KMS-11 (cell line): ENCODE measurements at regions not wholly inside any gene's neighbourhood (a gene's known extent, or its start where the extent isn't known, plus 50 kb on each side); places are given as distances from the start of the nearest gene placed in this dataset.

Source experiments
- H2AFZ ChIP-seq: fragments of 200-600 bp; sonication (generic); 2 replicates; pipeline ENCODE4 v1.6.1; 2016; ENCODE audit warnings: antibody characterized with exemption, mixed run types, low read depth
- H3K27ac ChIP-seq: fragments of 200-600 bp; sonication (generic); 2 replicates; pipeline ENCODE4 v1.6.1; 2016; ENCODE audit warnings: mild to moderate bottlenecking, mixed run types
- H3K27me3 ChIP-seq: fragments of 200-600 bp; sonication (generic); 2 replicates; pipeline ENCODE4 v1.6.1; 2017; ENCODE audit warnings: mild to moderate bottlenecking, low read depth, mixed run types, moderate library complexity; ENCODE audit not compliant: insufficient read depth
- H3K36me3 ChIP-seq: fragments of 200-600 bp; sonication (generic); 2 replicates; pipeline ENCODE4 v1.6.1; 2017; ENCODE audit warnings: mild to moderate bottlenecking, mixed run types; ENCODE audit not compliant: insufficient read depth
- H3K4me1 ChIP-seq: fragments of 200-600 bp; sonication (generic); 2 replicates; pipeline ENCODE4 v1.6.1; 2016; ENCODE audit warnings: mild to moderate bottlenecking, low read depth, mixed run types; ENCODE audit not compliant: poor library complexity, severe bottlenecking
- H3K4me2 ChIP-seq: fragments of 200-600 bp; sonication (generic); 2 replicates; pipeline ENCODE4 v1.7.0; 2016; ENCODE audit warnings: mild to moderate bottlenecking, mixed run types
- H3K4me3 ChIP-seq: fragments of 200-600 bp; sonication (generic); IDR thresholded peaks from 2 replicates; pipeline ENCODE4 v1.6.1; 2017; ENCODE audit warnings: low read depth, low read length, mixed read lengths; ENCODE audit not compliant: insufficient read depth
- H3K79me2 ChIP-seq: fragments of 200-600 bp; sonication (generic); 2 replicates; pipeline ENCODE4 v1.6.1; 2016; ENCODE audit warnings: low read depth, mixed run types; ENCODE audit not compliant: insufficient read depth
- H3K9ac ChIP-seq: fragments of 200-600 bp; sonication (generic); 2 replicates; pipeline ENCODE4 v1.6.1; 2016; ENCODE audit warnings: mild to moderate bottlenecking, mixed run types
- H4K20me1 ChIP-seq: fragments of 200-600 bp; sonication (generic); 2 replicates; pipeline ENCODE4 v1.6.1; 2016; ENCODE audit warnings: mild to moderate bottlenecking, mixed run types; ENCODE audit not compliant: insufficient read depth
- TF ChIP-seq, protein P1 (sequence below): fragments of 200-600 bp; sonication (generic); conservative IDR thresholded peaks from 2 replicates; pipeline ENCODE4 v1.6.1; 2017; ENCODE audit warnings: low read depth, mild to moderate bottlenecking, antibody characterized with exemption, low read length, moderate library complexity, mixed read lengths

- Histone ChIP-seq H3K4me2 (peak overlapping the region; percentile 29), H2AFZ (no peak overlapping the region), H3K4me1 (peaks cover 19% of the 10 kb centered on the region), H3K9ac (no peak overlapping the region), H3K27ac (no peak overlapping the region), H3K4me3 (no peak overlapping the region), H3K27me3 (no peaks in the 10 kb centered on the region), H3K79me2 (no peaks in the 10 kb centered on the region), H4K20me1 (no peaks in the 10 kb centered on the region), H3K36me3 (no peaks in the 10 kb centered on the region)
- TF ChIP-seq, protein P1, sequence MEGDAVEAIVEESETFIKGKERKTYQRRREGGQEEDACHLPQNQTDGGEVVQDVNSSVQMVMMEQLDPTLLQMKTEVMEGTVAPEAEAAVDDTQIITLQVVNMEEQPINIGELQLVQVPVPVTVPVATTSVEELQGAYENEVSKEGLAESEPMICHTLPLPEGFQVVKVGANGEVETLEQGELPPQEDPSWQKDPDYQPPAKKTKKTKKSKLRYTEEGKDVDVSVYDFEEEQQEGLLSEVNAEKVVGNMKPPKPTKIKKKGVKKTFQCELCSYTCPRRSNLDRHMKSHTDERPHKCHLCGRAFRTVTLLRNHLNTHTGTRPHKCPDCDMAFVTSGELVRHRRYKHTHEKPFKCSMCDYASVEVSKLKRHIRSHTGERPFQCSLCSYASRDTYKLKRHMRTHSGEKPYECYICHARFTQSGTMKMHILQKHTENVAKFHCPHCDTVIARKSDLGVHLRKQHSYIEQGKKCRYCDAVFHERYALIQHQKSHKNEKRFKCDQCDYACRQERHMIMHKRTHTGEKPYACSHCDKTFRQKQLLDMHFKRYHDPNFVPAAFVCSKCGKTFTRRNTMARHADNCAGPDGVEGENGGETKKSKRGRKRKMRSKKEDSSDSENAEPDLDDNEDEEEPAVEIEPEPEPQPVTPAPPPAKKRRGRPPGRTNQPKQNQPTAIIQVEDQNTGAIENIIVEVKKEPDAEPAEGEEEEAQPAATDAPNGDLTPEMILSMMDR: no peak
Measured at GRCh38 chr5:82659115-82659514, 381.0 kb upstream of the RPS23 start.

GRCh38 chr5:82657033-82657699 lies 379.0 kb upstream of the RPS23 start:
- Histone ChIP-seq H3K27ac (no peak overlapping the region), H3K79me2 (no peaks in the 10 kb centered on the region), H3K4me1 (peaks cover 19% of the 10 kb centered on the region), H3K27me3 (no peaks in the 10 kb centered on the region), H3K9ac (no peak overlapping the region), H4K20me1 (no peaks in the 10 kb centered on the region), H3K4me3 (no peak overlapping the region), H3K4me2 (no peak overlapping the region), H2AFZ (no peak overlapping the region), H3K36me3 (no peaks in the 10 kb centered on the region)
- TF ChIP-seq, protein P1: no peak

GRCh38 chr5:82656341-82656761 lies 378.2 kb upstream of the RPS23 start:
- no peak overlapping the region for H3K27ac ChIP-seq
- H3K79me2 ChIP-seq: no peaks in the 10 kb centered on the region
- H2AFZ ChIP-seq: no peak overlapping the region
- TF ChIP-seq, protein P1: no peak
- H3K4me3 ChIP-seq: no peak overlapping the region
- no peaks in the 10 kb centered on the region for H4K20me1 ChIP-seq
- H3K4me2 ChIP-seq: no peak overlapping the region
- H3K27me3 ChIP-seq: no peaks in the 10 kb centered on the region
- no peaks in the 10 kb centered on the region for H3K36me3 ChIP-seq
- no peak overlapping the region for H3K9ac ChIP-seq
- H3K4me1 ChIP-seq: peaks cover 19% of the 10 kb centered on the region

DNA sequence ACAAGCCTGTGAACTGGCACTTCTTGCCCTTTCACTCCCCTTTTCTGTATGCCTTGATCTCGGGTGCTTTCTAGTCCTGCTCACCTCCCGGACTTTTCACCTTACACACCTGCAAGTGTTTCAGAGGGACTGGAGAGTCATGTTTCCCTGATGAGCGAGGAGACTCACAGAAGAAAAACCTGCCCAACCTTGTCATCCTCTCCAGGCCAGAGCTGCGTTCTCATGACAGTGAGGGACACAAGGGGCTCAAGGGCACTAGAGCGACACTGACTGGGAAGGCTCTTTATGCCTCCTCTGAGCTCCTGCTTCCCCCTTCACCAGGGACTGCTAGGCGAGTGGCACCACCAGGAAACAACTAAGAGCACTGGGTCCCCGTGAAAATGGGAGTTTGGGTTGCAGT lies 376.9 kb upstream of the RPS23 start:
- no peaks in the 10 kb centered on the region for H3K79me2 ChIP-seq
- H3K9ac ChIP-seq: no peak overlapping the region
- no peak overlapping the region for H3K4me2 ChIP-seq
- H3K36me3 ChIP-seq: no peaks in the 10 kb centered on the region
- H4K20me1 ChIP-seq: no peaks in the 10 kb centered on the region
- TF ChIP-seq, protein P1: no peak
- H3K4me3 ChIP-seq: no peak overlapping the region
- no peaks in the 10 kb centered on the region for H3K27me3 ChIP-seq
- no peak overlapping the region for H2AFZ ChIP-seq
- no peak overlapping the region for H3K27ac ChIP-seq
- H3K4me1 ChIP-seq: peaks cover 19% of the 10 kb centered on the region
